Naive B cell (primary cell): ENCODE measurements at regions not wholly inside any gene's neighbourhood (a gene's known extent, or its start where the extent isn't known, plus 50 kb on each side); places are given as distances from the start of the nearest gene placed in this dataset.
"Not testable (repeated sequence)": the region's sequence is repeated elsewhere in the genome, so short reads cannot be mapped to it uniquely, and the experiment has no call there.

Source experiments
- ATAC-seq, 2 donors: fragments of 150-1000 bp; cut with Tn5 transposase; 2 replicates each; pipeline ENCODE4 v1.10.0; 2021; ENCODE audit warnings: low read depth in 2 of 2, mild to moderate bottlenecking in 2 of 2, moderate library complexity in 2 of 2
- DNase-seq: peaks from one replicate; pipeline ENCODE4 v3.0.0; 2022
- H3K27ac Mint-ChIP-seq, 6 donors: one replicate each; pipeline ENCODE4 v1.8.0; 2020 to 2022; ENCODE audit warnings: mild to moderate bottlenecking in 6 of 6, mixed read lengths in 6 of 6, moderate library complexity in 5 of 6, inconsistent platforms in 2 of 6
- H3K27me3 Mint-ChIP-seq, 3 donors: one replicate each; pipeline ENCODE4 v1.8.0; 2021 to 2022; ENCODE audit warnings: mixed read lengths in 3 of 3, mild to moderate bottlenecking in 1 of 3
- H3K36me3 Mint-ChIP-seq, 2 donors: one replicate each; pipeline ENCODE4 v1.8.0; 2020 to 2022; ENCODE audit warnings: mixed read lengths in 2 of 2, inconsistent platforms in 1 of 2, mild to moderate bottlenecking in 1 of 2
- H3K4me1 Mint-ChIP-seq, 3 donors: one replicate each; pipeline ENCODE4 v1.8.0; 2020 to 2022; ENCODE audit warnings: mixed read lengths in 3 of 3, inconsistent platforms in 1 of 3, mild to moderate bottlenecking in 1 of 3, moderate library complexity in 1 of 3
- H3K4me3 Mint-ChIP-seq, 8 donors: one replicate each; pipeline ENCODE4 v1.8.0; 2020 to 2022; ENCODE audit warnings: mild to moderate bottlenecking in 8 of 8, mixed read lengths in 8 of 8, moderate library complexity in 8 of 8, inconsistent platforms in 2 of 8
- H3K9me3 Mint-ChIP-seq, 7 donors: one replicate each; pipeline ENCODE4 v1.8.0; 2020 to 2022; ENCODE audit warnings: mixed read lengths in 7 of 7, mild to moderate bottlenecking in 5 of 7, inconsistent platforms in 2 of 7, moderate library complexity in 1 of 7

DNA sequence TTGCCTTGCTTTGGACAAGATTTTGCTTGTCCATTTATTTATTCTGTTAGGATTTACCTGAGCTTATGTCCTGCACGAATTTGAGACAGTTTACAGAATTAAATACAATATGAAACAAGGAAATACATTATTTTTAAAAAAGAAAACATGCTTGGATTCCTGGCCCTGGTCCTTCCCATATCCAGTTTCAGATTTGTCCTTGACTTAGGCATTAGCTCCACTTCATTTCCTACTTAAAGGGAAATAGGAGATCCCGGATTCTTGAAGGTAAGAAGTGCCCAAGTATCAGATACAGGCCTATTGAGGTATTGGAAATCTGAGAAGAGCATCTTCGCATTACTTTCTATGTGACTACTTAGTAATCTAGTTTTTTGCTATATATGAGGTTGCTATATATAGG is 672.0 kb downstream of the SI start:
- Mint-ChIP-seq H3K4me1 (no peaks in the 10 kb centered on the region), H3K27ac (no peak overlapping the region), H3K36me3 (no peaks in the 10 kb centered on the region), H3K27me3 (no peaks in the 10 kb centered on the region), H3K9me3 (peaks cover 0 to 13% (median 5%) of the 10 kb centered on the region in 7 donors), H3K4me3 (no peak overlapping the region)
- DNase-seq = no peak
- ATAC-seq = no peak

DNA sequence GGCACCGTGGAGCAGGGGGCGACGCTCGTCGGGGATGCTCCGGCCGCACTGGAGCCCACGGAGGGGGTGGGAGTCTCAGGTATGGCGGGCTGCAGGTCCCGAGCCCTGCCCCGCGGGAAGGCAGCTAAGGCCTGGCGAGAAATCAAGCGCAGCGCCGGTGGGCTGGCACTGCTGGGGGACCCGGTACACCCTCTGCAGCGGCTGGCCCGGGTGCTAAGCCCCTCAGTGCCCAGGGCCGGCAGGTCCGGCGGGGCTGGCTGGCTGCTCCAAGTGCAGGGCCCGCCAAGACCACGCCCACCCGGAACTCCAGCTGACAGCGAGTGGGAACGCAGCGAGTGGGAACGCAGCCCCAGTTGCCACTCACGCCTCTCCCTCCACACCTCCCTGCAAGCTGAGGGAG is 676.4 kb downstream of the SI start:
- Mint-ChIP-seq H3K9me3 (peaks cover 0 to 5% (median 2%) of the 10 kb centered on the region in 7 donors), H3K4me3 (no peak overlapping the region), H3K27me3 (no peaks in the 10 kb centered on the region), H3K4me1 (no peaks in the 10 kb centered on the region), H3K27ac (no peak overlapping the region), H3K36me3 (no peaks in the 10 kb centered on the region)
- DNase-seq (no peak), ATAC-seq (no peak)

DNA sequence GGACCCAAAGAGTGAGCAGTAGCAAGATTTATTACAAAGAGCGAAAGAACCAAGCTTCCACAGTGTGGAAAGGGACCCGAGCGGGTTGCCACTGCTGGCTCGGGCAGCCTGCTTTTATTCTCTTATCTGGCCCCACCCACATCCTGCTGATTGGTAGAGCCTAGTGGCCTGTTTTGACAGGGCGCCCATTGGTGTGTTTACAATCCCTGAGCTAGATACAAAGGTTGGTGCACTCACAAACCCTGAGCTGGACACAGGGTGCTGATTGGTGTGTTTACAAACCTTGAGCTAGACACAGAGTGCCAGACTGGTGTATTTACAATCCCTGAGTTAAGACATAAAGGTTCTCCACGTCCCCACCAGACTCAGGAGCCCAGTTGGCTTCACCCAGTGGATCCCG is 676.9 kb downstream of the SI start:
- not testable (repeated sequence) for ATAC-seq, H3K9me3 Mint-ChIP-seq, H3K27me3 Mint-ChIP-seq, DNase-seq, H3K4me3 Mint-ChIP-seq, H3K27ac Mint-ChIP-seq, H3K4me1 Mint-ChIP-seq, H3K36me3 Mint-ChIP-seq

DNA sequence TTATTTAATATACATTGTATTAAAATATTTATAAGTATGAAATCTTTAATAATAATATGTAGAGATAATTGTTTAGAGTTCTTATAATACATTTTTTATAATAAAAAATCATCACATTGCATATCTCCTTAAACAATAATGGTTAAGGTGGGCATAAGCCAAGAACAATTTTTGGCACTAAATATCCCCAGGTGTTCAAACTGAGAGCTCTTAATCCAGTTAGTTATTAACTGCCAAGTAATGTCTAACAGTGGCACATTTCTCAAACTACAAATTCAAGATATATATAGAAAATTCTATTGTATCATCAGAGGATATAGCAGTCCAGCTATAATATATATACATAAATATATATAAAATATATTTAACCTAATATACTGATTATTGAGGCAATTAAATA is 680.8 kb downstream of the SI start:
- Mint-ChIP-seq H3K36me3 (no peaks in the 10 kb centered on the region), H3K4me1 (no peaks in the 10 kb centered on the region), H3K9me3 (peaks cover 0 to 4% (median 1%) of the 10 kb centered on the region in 7 donors), H3K27me3 (no peaks in the 10 kb centered on the region), H3K27ac (no peak overlapping the region), H3K4me3 (no peak overlapping the region)
- no peak for ATAC-seq
- DNase-seq = no peak

DNA sequence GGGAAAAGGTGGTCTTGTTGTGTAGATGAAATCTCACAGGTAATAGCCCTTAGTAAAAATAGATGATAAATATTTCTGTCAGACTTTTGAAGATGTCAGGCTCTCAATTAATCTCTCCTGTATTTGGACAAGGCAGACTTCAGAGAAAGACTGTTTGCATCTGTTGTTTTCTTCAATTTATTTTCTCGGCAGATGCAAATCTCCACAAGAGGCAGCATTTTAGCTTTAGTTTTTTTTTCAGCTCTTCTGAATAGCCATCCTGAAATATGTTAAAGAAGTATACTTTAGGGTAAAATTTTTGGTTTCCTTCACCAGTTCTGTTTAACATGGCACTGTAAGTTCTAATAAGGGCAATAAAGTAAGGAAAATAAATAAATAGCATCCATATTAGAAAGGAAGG is 685.1 kb downstream of the SI start:
- Mint-ChIP-seq H3K9me3 (peaks cover 0 to 7% (median 0%) of the 10 kb centered on the region in 7 donors), H3K4me3 (no peak overlapping the region), H3K27ac (no peak overlapping the region), H3K27me3 (no peaks in the 10 kb centered on the region), H3K36me3 (no peaks in the 10 kb centered on the region), H3K4me1 (no peaks in the 10 kb centered on the region)
- ATAC-seq = no peak
- DNase-seq = no peak

DNA sequence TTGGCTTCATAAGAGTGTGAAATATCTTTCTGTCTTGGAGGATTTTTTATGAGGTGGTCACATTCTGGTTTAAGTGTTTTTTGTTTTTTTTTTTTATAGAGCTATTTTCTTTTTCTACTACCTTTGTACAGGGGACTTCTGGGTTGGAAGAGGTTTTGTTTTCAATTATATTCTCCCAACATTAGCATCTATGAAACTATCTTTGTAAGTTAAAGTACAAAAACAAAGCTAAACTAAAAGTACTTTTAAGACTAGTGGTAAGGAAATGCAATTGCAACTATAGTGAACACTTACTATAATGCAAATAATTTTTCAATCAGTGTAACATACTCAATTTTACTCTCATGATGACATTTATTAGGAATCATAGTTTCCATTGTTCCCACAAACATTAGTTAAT is 688.2 kb downstream of the SI start:
- no peak overlapping the region for H3K4me3 Mint-ChIP-seq
- ATAC-seq = no peak
- DNase-seq = no peak
- H3K9me3 Mint-ChIP-seq = peaks cover 0 to 7% (median 0%) of the 10 kb centered on the region in 7 donors
- H3K27ac Mint-ChIP-seq = peak overlapping the region in 1 of 6 donors; percentile 46
- H3K27me3 Mint-ChIP-seq = no peaks in the 10 kb centered on the region
- H3K4me1 Mint-ChIP-seq = no peaks in the 10 kb centered on the region
- no peaks in the 10 kb centered on the region for H3K36me3 Mint-ChIP-seq

DNA sequence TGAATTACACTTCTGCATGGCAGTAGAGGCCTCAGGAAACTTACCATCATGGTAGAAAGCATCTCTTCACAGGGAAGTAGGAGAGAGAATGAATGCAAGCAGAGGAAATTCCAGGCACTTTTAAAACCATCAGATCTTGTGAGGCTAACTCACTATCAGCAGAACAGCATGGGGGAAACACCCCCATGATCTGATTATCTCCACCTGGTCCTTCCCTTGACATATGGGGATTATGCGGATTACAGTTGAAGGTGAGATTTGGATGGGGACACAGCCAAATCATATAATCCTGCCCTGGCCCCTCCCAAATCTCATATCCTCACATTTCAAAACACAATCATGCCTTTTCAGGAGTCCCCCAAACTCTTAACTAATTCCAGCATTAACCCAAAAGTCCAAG is 691.1 kb downstream of the SI start:
- ATAC-seq (no peak), DNase-seq (no peak)
- Mint-ChIP-seq H3K36me3 (no peaks in the 10 kb centered on the region), H3K4me1 (no peaks in the 10 kb centered on the region), H3K27me3 (no peaks in the 10 kb centered on the region), H3K27ac (no peak overlapping the region), H3K9me3 (peaks cover 0 to 7% (median 0%) of the 10 kb centered on the region in 7 donors), H3K4me3 (no peak overlapping the region)

DNA sequence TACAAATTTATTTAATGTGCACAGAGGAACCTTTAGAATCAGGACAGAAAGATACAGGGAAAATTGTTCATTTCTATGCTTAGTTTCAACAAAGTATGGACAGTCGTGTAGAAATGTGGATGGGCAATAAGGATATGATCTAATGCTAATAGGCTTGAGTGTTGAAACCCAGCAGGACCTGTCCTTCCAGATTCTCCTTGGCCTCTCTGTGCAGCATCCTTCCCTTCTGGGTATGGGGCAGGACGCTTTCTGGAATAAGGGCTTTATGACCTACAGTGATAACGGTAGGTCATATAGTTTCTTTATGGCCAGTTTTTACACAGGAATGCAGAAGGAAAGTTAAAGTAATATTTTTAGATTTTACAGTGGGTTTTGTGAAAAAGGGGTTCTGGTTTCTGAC is 698.1 kb downstream of the SI start:
- DNase-seq (no peak), ATAC-seq (no peak)
- no peak overlapping the region for H3K4me3 Mint-ChIP-seq
- H3K27ac Mint-ChIP-seq = no peak overlapping the region
- H3K36me3 Mint-ChIP-seq = no peaks in the 10 kb centered on the region
- H3K4me1 Mint-ChIP-seq = no peaks in the 10 kb centered on the region
- peaks cover 0 to 3% (median 0%) of the 10 kb centered on the region in 7 donors for H3K9me3 Mint-ChIP-seq
- no peaks in the 10 kb centered on the region for H3K27me3 Mint-ChIP-seq

DNA sequence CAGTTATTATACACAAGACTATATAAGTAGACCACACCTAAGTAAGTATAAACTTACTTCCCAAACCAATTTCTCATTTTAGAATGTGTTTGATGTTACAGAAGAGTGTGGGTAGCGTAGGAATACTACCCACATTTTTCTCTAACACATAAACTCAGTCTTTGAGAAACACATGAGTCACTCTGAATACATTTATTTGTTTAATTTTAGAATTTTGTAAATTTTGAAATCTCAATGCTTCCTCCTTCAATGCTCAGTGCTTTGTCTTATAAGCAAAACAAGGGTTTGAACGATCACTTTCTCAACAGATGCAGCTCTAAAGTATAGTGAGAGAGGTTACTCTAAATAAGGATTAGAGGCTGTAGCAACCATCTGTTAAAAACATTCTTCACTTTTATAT is 700.8 kb downstream of the SI start:
- no peaks in the 10 kb centered on the region for H3K36me3 Mint-ChIP-seq
- no peak for ATAC-seq
- H3K4me3 Mint-ChIP-seq = no peak overlapping the region
- H3K4me1 Mint-ChIP-seq = no peaks in the 10 kb centered on the region
- no peak for DNase-seq
- H3K9me3 Mint-ChIP-seq = peaks cover 0 to 3% (median 0%) of the 10 kb centered on the region in 7 donors
- H3K27ac Mint-ChIP-seq = no peak overlapping the region
- H3K27me3 Mint-ChIP-seq = no peaks in the 10 kb centered on the region

DNA sequence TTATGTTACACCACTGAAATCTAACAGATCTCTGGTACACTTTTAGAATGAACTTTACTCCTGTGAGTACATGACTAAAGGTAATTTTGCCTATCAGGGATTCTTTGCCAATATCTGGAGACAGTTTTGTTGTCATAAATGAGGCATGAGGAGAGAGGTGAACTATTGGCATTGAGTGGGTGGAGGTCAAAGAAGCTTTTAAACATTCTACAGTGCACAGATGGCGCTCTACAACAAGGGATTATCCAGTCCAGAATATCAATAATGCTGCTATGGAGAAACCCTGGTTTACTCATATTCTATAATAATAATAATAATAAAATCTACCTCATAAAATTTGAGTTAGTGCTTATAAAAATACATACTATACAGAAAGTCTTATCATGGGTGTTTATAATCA is 702.3 kb downstream of the SI start:
- peaks cover 0 to 3% (median 0%) of the 10 kb centered on the region in 7 donors for H3K9me3 Mint-ChIP-seq
- ATAC-seq (no peak), DNase-seq (no peak)
- no peaks in the 10 kb centered on the region for H3K4me1 Mint-ChIP-seq
- no peaks in the 10 kb centered on the region for H3K36me3 Mint-ChIP-seq
- H3K27me3 Mint-ChIP-seq = no peaks in the 10 kb centered on the region
- H3K4me3 Mint-ChIP-seq = no peak overlapping the region
- H3K27ac Mint-ChIP-seq = no peak overlapping the region

DNA sequence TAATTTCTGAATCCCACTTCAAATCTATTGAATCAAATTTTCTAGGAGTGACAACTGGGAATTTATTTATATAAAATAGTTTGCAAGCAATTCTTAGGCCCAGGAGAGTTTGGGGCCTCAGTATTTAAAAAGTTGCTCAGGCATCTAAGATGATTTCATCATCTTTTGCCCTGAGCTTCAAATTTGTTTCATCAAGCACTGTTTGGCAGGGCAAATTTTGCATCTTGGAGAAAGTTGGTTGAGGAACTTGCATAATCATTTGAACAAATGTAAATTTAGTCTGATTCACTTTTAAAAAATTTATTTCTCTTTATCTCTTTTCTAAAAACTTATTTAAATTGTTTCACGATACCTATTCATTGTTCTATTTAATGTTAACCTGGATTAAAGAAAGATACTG is 702.8 kb downstream of the SI start:
- DNase-seq = no peak
- Mint-ChIP-seq H3K4me3 (no peak overlapping the region), H3K9me3 (peaks cover 0 to 2% (median 0%) of the 10 kb centered on the region in 7 donors), H3K27ac (no peak overlapping the region), H3K27me3 (no peaks in the 10 kb centered on the region), H3K4me1 (no peaks in the 10 kb centered on the region), H3K36me3 (no peaks in the 10 kb centered on the region)
- no peak for ATAC-seq

DNA sequence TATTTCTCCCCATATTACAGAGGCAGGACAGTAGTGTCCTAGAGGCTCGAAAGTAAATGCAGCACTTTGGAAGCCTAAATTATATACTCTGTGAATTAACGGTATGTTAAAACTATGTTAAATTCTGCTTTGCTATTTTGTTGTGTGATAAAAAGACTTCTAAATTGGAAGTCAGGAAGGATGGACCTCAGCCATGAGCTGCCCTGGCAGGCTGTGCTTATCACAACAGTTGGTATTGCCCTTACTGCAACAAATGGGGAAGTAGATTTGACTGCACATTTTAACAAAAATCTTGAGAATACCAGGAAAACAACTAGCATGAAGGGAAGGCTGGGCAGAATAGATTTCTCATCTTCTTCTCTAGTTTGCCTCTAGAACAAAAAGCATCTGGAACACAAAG is 706.6 kb downstream of the SI start:
- DNase-seq (no peak), ATAC-seq (no peak)
- no peak overlapping the region for H3K4me3 Mint-ChIP-seq
- H3K9me3 Mint-ChIP-seq = peaks cover 0 to 1% (median 0%) of the 10 kb centered on the region in 7 donors
- no peak overlapping the region for H3K27ac Mint-ChIP-seq
- H3K4me1 Mint-ChIP-seq = no peaks in the 10 kb centered on the region
- H3K36me3 Mint-ChIP-seq = no peaks in the 10 kb centered on the region
- no peaks in the 10 kb centered on the region for H3K27me3 Mint-ChIP-seq

DNA sequence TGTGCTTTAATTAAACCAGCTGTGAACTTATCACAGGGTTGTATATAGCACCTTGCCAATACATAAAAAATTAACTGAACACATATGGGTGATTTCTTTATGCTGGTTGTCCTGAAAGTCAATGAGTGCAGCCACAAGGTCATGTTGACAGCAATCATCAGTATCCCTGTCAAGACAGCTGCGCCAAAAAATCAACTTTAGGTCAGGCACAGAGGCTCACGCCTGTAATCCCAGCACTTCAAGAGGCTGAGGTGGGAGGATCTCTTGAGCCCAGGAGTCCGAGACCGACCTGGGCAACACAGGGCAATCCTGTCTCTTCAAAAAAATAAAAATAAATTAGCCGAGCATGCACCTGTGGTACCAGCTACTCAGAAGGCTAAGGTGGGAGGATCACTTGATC is 707.3 kb downstream of the SI start:
- H3K9me3 Mint-ChIP-seq = peaks cover 0 to 1% (median 0%) of the 10 kb centered on the region in 7 donors
- H3K27me3 Mint-ChIP-seq = no peaks in the 10 kb centered on the region
- H3K4me1 Mint-ChIP-seq = no peaks in the 10 kb centered on the region
- no peaks in the 10 kb centered on the region for H3K36me3 Mint-ChIP-seq
- H3K27ac Mint-ChIP-seq = no peak overlapping the region
- no peak overlapping the region for H3K4me3 Mint-ChIP-seq
- ATAC-seq (no peak), DNase-seq (no peak)

DNA sequence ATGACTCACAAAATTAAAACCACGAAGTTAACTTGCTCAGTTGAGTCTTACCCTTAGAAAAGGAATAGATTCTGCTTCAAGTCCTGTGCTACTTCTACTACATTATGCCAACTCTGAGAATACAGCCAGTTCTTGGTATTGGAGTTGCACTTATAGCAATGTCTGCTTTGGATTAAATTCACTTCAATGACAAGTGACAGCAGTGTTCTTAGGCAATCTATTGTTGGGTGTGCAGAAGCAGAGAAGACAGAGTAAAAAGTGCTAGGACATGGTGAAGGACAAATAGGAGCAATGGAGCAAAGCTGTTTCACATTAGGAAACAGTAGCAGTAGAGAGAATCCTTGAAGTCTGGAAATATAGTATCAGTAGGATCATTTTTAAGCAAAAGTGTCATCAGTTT is 713.1 kb downstream of the SI start:
- Mint-ChIP-seq H3K27ac (no peak overlapping the region), H3K36me3 (no peaks in the 10 kb centered on the region), H3K9me3 (peaks cover 0 to 4% (median 0%) of the 10 kb centered on the region in 7 donors), H3K4me3 (no peak overlapping the region), H3K4me1 (no peaks in the 10 kb centered on the region), H3K27me3 (no peaks in the 10 kb centered on the region)
- ATAC-seq = no peak
- DNase-seq = no peak

DNA sequence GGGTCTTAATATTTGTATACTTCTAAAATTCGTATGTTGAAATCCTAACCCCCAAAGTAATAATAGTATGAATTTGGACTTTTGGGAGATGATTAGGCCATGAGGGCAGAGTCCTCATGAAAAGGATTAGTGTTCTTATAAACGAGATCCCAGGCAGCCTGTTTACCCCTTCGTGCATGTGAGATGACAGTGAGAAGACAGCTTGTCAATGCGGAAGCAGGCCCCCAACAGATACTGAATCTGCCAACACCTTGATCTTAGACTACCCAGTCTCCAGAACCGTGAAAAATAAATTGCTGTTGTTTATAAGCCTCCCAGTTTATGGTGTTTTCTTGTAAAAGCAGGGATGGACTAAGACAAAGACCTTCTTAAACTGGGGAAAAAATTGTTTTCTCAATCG is 714.2 kb downstream of the SI start:
- ATAC-seq (no peak), DNase-seq (no peak)
- H3K4me1 Mint-ChIP-seq = no peaks in the 10 kb centered on the region
- no peaks in the 10 kb centered on the region for H3K36me3 Mint-ChIP-seq
- no peak overlapping the region for H3K4me3 Mint-ChIP-seq
- no peak overlapping the region for H3K27ac Mint-ChIP-seq
- peaks cover 0 to 4% (median 0%) of the 10 kb centered on the region in 7 donors for H3K9me3 Mint-ChIP-seq
- no peaks in the 10 kb centered on the region for H3K27me3 Mint-ChIP-seq
